ENCODE measurements at regions not wholly inside any gene's neighbourhood (a gene's known extent, or its start where the extent isn't known, plus 50 kb on each side); places are given as distances from the start of the nearest gene placed in this dataset.

DNA sequence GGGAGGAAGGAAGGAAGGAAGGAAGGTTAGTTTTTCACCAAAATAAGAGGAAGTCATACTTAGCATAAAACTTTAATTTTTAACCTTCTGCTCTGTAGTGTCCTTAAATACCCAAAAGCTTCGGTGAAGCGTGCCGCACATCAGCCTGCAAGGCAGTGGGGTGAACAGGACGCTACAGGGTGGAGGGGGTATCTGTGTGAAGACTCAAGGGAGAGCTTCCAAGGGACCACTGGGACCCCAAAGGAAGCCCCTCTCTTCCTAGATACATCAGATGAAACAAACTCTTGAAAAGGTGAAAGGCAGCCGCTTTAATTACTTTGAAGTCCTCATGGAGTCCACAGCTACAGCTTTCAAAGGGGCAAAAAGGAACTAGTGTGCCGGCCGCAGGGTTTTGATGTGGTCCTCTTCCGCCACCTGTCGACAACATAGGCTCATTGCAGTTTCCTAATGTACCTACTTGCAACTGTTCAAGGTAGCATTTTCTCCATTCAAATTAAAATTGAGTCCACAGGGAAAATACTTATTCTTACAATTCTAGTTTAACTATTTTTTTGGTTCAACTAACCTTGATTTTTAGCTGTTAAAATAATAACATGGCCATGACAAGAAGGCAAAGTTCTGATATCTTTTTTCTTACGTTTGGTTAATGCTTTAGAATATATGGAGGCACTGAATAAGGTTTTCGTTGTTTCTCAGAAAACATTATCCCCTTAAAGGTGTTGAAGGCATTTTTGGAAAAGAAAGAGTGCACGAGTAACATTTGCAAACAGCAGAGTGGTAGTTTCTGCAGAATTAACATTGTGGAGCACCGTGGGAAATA, 135.0 kb upstream of the RIPOR2 start:
- DNase-seq: peak; percentile 44

DNA sequence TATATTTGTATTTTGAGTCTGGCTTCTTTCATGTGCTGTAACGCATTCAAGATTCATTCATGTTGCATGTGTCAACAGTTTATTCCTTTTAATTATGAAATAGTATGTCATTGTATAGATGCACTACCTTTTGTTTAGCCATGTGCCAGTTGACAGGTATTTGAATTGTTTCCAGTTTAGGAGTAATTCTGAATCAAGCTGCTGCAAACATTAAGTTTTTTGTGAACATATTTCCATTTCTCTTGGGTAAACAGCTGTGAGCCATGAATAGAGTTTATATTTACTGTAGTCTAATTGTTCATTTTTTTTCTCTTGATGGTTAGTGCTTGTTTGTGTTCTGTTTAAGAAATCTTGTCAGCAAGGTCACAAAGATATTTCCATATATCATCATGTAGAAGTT, 142.4 kb upstream of the RIPOR2 start:
- DNase-seq: no peak

DNA sequence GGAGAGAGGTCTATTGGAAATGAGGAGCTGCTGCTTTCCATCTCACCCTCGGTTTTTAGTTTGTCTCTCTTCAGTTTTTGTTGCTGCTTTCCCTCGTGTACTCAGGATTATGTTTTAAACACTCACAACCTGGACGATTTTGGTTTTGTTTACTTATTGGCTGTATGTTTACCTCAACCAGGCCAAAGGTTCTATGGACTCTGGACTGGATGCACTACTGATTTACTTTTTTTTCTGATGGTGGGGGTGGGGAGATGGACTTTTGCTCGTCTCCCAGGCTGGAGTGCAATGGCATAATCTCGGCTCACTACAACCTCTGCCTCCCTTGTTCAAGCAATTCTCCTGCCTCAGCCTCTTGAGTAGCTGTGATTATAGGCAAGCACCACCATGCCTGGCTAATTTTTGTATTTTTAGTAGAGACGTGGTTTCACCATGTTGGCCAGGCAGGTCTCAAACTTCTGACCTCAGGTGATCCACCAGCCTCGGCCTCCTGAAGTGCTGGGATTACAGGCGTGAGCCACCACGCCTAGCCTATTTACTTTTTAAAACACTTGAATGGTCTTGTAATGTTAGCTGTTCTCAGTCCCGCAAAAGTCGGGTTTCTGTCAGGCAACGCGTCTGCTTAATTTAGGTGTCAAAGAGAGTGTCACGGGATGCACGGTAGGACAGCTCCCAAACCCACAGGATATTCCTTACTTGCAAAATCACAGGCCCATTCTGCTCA, 148.2 kb upstream of the RIPOR2 start:
- DNase-seq: no peak

DNA sequence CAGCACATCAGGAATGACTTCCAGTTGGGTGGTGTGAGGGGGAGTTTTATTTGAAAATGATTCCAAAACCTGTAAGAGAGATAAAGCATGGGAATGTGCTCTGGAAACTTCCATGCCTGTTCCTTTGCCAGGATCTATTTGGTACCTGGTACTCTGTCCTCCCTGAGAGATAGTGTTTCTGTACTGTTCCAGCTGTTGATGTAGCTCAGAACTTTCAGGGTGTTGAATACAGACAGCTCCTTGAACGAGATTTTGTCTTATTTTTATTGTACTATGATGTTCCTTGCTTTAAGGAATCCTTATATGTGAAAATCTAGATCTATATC, 148.7 kb upstream of the RIPOR2 start:
- peak; percentile 49 for DNase-seq

DNA sequence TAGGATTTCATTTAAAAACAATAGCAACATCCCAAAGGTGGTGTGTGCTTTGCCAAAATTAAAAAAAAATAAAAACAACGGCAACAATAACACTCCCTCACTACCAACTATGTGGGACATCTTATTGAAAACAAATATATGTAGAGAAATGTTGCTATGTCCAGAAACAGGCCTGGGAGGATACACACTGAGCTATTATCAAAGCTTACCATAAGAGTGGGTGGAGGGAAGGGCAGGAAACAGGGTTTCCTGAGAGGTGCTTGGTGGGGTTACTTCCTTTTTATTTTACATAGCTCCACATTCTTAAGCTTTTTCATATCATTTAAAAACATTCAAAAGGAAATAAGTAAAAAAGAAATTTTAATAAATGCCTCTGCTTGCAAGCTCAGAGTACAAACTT, 150.0 kb upstream of the RIPOR2 start:
- DNase-seq: no peak

DNA sequence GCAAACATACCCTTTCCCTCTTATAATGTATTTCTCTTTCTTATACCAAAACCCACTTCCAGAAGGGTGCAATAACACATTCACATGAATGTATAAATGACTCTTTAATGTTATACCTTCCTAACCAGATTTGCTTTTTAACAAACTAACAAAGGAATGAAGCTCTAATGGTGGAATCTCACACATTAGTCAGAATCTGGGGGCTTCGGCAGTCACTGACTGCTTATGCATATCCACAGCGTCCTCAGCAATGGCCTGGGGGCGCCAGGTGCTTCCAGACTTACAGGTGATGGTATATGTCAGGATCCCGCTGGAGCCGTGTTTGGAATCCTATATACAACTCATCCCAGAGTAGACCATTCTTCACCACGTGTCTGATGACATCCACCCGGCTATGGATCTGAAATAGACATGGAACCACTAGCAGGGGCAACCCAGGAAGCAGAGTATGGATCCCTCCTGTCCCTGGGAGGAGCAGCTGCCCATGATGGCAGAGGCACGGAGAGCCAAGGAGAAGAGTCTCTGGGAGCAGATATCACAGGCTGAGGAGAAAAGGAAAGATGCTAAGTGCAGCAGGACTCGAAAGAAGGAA, 150.8 kb upstream of the RIPOR2 start:
- DNase-seq: no peak

DNA sequence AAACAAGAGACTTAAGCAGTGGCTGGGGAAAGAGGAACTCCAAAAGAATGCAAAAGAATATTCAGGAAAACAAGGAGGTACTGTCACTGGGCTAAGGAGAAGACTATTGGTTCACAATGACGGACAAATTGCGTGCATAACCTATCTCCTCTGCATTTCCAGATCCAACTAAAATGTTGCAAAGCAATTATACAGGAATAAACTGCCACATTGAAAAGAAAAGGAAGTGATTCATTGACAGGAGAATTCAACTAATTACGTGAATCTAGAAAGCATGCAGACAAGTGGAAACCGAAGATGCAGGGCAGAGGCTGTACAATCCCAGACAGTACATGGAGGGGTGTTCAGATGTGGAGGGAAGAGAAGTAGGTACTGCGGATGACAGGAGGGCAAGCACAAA, 152.8 kb upstream of the RIPOR2 start:
- peak; percentile 28 for DNase-seq

DNA sequence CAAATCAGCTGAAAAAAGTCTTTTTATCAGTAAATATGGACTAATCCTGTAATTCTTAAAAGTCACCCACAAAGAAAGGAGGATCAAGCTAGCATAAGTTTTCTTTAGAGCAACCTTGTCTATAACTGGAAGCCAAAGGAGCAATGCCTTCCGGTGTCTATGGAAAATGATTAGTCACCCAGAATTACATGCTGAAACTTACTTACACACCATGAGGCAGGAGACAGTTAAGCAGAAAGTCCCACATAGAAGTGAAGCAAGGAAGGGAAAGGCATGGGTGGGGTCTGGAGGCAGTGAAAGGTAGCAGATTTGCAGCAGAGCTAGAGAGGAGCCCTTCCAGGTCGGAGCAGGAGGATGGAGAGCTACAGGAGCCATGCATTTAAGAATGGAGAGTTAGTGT, 153.7 kb upstream of the RIPOR2 start:
- no peak for DNase-seq

DNA sequence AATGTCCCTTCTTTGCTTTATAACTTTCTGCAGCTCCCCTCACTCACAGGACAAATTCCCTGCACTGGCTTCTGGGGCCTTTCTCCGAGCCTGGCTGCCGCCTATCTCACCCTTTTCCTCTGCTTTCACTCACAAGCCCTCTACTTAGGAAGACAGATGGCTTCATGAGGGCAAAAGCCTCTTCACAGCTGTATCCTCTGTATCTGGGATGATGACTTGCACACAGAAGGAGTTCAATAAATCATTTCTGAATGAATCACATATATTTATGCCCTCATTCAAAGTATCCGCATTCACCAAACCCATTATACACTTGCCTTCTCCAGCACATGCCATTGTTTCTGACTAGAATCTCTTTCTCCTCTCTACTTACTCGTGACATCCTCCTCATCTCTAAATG, 159.0 kb upstream of the RIPOR2 start:
- DNase-seq: no peak

DNA sequence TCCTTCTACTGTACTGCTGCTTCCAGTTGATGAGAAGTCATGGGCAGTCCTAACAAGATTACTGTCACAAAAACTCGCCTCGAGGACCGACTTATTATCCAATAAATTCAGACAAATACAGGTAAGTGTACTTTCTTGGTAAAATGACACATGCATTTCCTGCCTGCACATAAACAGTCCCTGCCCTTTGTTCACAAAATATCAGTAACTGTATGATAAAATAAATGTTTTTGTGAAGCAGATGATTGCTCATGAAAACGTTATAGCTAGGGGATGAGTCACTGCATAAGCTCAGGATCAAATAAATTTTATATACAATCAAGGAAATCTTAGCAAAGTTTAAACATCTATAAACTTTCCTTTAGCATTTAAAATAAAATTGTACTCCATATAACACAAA, 164.5 kb upstream of the RIPOR2 start:
- DNase-seq: no peak

DNA sequence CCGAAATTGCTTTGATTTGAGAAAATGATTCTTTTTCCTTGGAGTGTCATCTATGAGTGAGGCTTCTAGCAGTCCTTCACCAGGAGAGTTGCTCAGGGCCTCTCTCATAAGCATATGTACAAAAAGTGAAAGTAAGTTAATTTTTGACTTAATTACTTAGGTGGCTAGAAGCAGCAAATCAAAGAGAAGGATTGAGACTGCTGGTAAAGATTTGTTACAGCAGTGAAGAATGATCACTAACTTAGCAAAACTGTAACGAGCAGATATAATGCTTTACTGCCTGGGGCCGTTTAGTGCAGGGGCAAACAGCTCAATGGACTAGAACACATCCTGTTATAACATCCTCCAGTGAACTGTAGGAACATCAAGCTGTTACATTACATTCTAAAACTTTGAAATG, 167.8 kb upstream of the RIPOR2 start:
- DNase-seq: no peak

DNA sequence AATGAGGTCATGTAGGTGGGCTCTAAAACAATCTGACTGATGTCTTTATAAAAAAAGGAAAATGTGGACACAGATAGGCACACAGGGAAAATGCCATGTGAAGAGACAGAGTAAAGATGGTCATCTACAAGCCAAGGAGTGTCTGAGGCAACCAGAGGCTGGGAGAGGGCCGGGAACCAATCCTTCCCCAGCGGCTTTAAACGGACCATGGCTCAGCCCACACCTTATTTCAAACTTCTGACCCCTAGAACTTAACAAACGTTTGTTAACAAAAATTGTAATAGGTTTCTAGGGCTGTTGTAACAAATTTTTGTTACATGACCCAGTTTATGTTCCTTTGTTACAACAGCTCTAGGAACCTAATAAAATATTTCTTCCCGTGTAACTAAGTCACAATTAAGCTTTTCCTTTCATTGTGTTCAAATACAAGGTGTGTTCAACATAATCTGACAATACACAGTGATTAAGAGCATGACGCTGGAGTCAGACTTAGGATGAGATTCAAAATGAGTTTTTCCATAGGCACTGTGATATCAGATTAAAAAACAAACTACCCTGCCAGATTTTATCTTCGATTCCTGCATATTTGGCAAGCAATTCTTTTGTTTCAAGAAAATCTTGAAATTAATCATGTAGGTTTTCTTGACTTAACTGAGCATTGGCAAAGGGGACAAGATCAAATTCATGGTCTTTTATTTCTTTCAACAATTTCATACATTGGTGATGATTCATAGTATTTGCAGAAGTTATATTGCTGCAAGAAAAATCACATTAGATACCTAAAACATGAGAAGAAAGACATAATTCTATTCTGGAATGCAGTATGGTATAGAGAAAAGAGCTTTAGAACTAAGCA, 169.5 kb upstream of the RIPOR2 start:
- DNase-seq: no peak

DNA sequence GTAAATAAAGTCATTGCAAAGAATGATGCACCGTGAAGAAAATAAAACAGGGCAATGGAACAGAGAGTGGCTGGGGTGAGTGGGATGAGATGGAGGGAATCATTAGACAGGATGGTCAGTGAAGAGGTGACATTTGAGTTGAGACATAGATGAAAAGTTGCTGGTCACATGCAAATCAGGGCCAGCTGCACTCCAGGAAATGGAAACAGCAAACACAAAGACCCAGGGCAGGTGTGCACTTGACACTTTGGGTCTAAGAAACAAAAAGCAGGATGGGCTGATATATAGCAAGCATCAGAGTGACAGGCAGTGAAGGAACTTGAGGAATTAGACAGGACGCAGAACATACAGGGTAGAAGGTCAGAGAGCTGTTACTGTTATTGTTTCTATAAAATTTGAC, 171.5 kb upstream of the RIPOR2 start:
- no peak for DNase-seq

DNA sequence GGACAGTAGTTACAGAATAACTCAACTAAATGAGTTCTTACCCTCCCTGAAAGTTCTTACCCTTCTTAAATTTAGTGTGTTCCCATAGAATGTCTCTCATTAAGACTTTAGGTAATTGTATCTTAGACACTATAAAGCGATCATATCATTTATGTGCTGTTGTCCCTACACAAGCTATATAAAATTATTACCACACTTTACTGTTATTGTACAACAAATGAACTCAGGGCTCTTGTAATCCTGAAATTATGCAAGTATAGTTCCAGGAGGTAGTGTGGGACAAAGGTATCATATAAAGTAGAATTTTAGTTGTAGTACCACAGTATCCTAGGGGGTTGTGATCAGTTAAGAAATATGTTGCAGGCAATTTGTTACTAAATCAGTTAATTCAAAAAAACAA, 167.4 kb upstream of the CARMIL1 start:
- DNase-seq: no peak

DNA sequence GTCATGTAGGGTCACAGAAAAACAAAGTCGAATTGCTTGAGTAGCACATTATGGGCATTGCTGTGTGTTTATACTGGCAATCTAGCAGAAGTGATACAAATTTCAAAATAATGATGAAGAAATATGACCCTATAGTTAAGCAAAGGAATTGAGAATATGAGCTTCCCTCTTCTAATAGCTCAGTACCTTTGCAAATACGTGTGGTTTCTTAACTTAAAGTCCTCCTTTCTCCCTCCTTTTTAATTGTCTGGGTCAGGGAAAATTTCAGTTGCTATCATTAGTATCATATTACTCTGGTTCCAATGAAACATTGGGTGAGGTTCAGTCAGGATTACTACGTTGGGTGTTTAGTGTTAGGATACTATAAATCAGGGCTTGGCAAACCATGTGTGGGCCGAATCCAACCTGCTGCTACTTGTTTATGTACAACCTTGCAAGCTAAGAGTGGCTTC, 166.8 kb upstream of the CARMIL1 start:
- DNase-seq: no peak

DNA sequence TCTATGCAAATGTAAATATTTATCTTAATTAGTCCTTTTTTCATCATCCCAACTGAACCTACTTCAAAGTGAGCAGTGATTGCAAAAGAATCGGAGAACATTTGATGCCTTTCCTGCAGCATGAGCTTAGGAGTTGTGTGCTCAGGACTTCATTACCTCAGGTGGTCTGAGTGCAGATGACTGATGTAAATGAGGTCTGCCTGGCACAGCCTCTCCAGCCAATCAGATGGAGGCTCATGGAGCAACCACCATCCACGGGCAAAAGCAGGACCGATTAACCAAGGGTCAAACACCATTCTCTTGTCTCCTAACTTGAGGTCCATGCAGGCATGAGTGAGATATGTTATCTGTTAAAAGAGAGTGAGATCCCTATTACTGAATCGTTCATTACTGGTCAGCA, 165.7 kb upstream of the CARMIL1 start:
- DNase-seq: no peak

DNA sequence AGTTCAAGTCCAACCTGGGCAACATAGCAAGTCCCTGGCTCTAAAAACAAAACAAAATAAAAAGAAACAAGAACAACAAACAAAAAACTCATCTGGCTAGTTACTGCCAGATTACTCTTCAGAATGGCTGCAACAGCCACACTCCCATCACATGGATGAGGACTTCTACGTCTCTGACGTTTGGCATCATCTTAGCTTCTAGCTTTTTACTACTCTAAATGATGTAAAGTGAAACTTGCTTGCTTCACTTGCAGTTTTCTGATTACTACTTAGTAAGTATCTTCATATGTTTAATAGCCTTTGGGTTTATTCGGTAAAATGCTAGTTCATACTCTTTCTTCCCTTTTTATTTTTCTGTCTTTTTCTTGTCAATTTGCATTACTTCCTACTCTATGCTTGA, 161.1 kb upstream of the CARMIL1 start:
- no peak for DNase-seq

DNA sequence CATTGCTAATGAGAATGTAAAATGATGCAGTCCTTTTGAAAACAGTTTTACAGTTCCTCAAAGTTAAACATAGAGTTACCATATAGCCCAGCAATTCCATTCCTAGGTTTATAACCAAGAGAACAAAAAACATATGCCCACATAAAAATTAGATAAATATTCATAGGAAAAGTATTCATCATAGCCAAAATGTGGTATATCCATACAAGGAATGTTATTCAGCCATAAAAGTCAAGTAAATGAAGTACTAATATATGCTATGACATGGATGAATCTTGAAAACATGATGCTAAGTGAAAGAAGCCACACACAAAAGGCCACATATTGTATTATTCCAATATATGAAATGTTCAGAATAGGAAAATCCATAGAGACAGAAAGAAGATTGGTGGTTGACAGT, 158.0 kb upstream of the CARMIL1 start:
- no peak for DNase-seq

DNA sequence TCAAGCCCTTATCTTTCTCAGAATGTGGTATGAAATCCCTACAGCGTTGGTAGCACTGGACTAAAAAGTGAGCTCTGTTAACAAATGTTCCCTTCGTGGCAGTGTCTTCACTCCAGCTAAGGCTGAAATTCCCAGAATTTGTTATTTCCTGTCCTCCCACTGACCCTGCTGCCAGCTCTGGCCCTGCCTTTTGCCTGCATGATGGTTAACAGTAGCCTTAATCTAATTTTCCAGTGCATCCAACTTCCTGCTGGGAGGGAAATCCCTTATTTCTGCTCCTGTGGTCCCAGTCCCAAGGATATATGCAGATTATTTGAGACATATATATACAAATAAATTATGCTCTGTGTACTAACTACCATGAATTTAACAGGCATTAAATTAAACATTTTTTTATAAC, 157.2 kb upstream of the CARMIL1 start:
- DNase-seq: peak; percentile 70

DNA sequence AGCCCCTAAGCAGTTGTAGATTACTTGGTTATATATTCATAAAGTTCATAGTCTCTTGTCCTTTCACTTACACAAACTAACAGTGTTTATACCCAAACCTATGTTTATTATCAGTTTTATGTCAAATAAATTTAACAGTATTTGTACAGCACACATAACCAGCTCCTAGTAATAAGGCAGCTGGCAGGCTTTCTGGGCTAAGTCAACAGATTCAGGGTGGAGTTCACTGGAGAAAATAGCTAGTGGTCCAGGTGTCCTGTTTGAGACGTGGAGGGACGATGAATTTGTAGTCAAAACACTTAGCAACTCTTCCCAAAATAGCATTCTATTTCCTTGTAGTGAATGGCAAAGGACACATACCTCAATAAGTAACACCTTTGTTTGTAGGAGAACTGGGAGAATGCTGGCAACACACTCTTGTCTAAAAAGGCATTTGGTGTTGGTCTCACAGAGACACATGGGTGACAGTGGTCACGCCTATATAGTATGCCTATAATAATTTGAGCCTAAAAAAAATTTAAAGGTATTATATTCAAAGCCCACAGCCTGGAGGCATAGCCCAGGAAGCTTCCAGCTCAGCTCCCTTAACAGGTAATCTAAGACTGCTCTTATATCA, 156.4 kb upstream of the CARMIL1 start:
- no peak for DNase-seq

DNA sequence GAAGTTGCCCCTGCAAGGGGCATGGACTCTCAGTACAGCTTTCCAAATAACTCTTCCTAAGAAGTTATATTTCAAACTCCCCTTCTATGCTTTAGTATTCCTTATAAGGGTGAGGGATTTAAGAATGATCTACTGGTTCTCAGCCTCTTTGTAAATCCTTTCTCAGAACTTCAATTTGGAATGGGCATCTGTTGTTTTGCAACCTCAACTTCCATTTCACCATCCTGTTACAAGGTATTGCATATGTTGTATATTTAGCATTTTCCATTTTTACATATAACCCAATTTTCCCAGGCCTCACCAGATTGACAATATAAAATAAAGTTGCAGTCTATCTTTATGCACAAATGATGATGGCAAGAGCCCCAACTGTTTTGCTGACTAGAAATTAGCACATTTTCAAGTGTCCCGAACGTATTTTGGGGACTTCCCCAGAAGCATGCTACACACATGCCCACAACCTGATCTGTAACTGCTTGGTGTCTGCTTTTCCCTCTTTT, 154.9 kb upstream of the CARMIL1 start:
- no peak for DNase-seq

DNA sequence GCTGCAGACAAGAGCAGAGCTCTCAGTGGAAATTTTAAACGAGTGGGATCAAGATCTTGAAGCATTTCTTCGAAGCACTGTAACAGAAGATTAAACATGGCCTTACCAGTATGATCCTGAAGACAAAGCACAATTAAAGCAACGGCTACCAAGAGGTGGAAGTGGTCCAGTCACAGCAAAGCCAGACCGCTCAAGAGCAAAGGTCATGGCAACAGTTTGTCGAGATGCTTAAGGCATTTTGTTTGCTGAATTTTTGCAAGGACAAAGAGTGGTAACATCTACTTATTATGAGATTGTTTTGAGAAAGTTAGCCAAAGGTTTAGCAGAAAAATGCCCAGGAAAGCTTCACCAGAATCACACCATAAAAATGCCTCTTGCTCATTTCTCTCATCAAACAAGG, 153.4 kb upstream of the CARMIL1 start:
- DNase-seq: no peak

All from NCI-H226 (cell line).